Activated naive CD8-positive, alpha-beta T cell treated with anti-CD3 and anti-CD28 coated beads for 36 hours (primary cell): ENCODE measurements at regions not wholly inside any gene's neighbourhood (a gene's known extent, or its start where the extent isn't known, plus 50 kb on each side); places are given as distances from the start of the nearest gene placed in this dataset.

Source experiments
- DNase-seq: peaks from one replicate; pipeline ENCODE4 v3.0.0; 2021
- H3K27ac Mint-ChIP-seq: one replicate; pipeline ENCODE4 v1.8.0; 2022; ENCODE audit warnings: mild to moderate bottlenecking, moderate library complexity, mixed read lengths
- H3K27me3 Mint-ChIP-seq: one replicate; pipeline ENCODE4 v1.8.0; 2022; ENCODE audit warnings: mild to moderate bottlenecking, mixed read lengths
- H3K36me3 Mint-ChIP-seq: one replicate; pipeline ENCODE4 v1.8.0; 2021; ENCODE audit warnings: mild to moderate bottlenecking, mixed read lengths
- H3K4me1 Mint-ChIP-seq: one replicate; pipeline ENCODE4 v1.8.0; 2021; ENCODE audit warnings: mixed read lengths
- H3K4me3 Mint-ChIP-seq: one replicate; pipeline ENCODE4 v1.8.0; 2022; ENCODE audit warnings: mild to moderate bottlenecking, moderate library complexity, mixed read lengths
- H3K9me3 Mint-ChIP-seq: one replicate; pipeline ENCODE4 v1.8.0; 2022; ENCODE audit warnings: mixed read lengths

- Mint-ChIP-seq H3K27me3 (no peaks in the 10 kb centered on the region), H3K36me3 (no peaks in the 10 kb centered on the region), H3K27ac (no peak overlapping the region), H3K9me3 (peaks cover 3% of the 10 kb centered on the region), H3K4me3 (no peak overlapping the region), H3K4me1 (no peaks in the 10 kb centered on the region)
- no peak for DNase-seq
Measured at GRCh38 chr19:28009696-28010095, 1203.3 kb downstream of the UQCRFS1 start.

- Mint-ChIP-seq H3K4me3 (no peak overlapping the region), H3K27ac (no peak overlapping the region), H3K36me3 (no peaks in the 10 kb centered on the region), H3K27me3 (peaks cover 4% of the 10 kb centered on the region), H3K4me1 (no peaks in the 10 kb centered on the region), H3K9me3 (peaks cover 3% of the 10 kb centered on the region)
- no peak for DNase-seq
Measured at GRCh38 chr19:28008695-28009094, 1204.3 kb downstream of the UQCRFS1 start.

- Mint-ChIP-seq H3K27ac (no peak overlapping the region), H3K4me3 (no peak overlapping the region), H3K27me3 (peaks cover 4% of the 10 kb centered on the region), H3K9me3 (peaks cover under 1% of the 10 kb centered on the region), H3K4me1 (no peaks in the 10 kb centered on the region), H3K36me3 (no peaks in the 10 kb centered on the region)
- DNase-seq = no peak
Measured at GRCh38 chr19:28003543-28003942, 1209.4 kb downstream of the UQCRFS1 start.

GRCh38 chr19:27997069-27997468 is 1215.9 kb downstream of the UQCRFS1 start:
- no peaks in the 10 kb centered on the region for H3K9me3 Mint-ChIP-seq
- H3K27ac Mint-ChIP-seq = no peak overlapping the region
- no peak for DNase-seq
- no peaks in the 10 kb centered on the region for H3K4me1 Mint-ChIP-seq
- no peaks in the 10 kb centered on the region for H3K27me3 Mint-ChIP-seq
- no peaks in the 10 kb centered on the region for H3K36me3 Mint-ChIP-seq
- H3K4me3 Mint-ChIP-seq = no peak overlapping the region

GRCh38 chr19:27993619-27994570 is 1219.1 kb downstream of the UQCRFS1 start:
- Mint-ChIP-seq H3K27ac (no peak overlapping the region), H3K4me3 (no peak overlapping the region), H3K4me1 (no peaks in the 10 kb centered on the region), H3K9me3 (no peaks in the 10 kb centered on the region), H3K27me3 (no peaks in the 10 kb centered on the region), H3K36me3 (no peaks in the 10 kb centered on the region)
- no peak for DNase-seq

- no peaks in the 10 kb centered on the region for H3K4me1 Mint-ChIP-seq
- H3K4me3 Mint-ChIP-seq = no peak overlapping the region
- no peaks in the 10 kb centered on the region for H3K9me3 Mint-ChIP-seq
- DNase-seq = no peak
- H3K27me3 Mint-ChIP-seq = no peaks in the 10 kb centered on the region
- H3K36me3 Mint-ChIP-seq = no peaks in the 10 kb centered on the region
- H3K27ac Mint-ChIP-seq = no peak overlapping the region
Measured at GRCh38 chr19:27986299-27986698, 1226.7 kb downstream of the UQCRFS1 start.

GRCh38 chr19:27975419-27976005 is 1237.4 kb downstream of the UQCRFS1 start:
- Mint-ChIP-seq H3K36me3 (no peaks in the 10 kb centered on the region), H3K27me3 (peaks cover 12% of the 10 kb centered on the region), H3K4me3 (no peak overlapping the region), H3K27ac (no peak overlapping the region), H3K4me1 (no peaks in the 10 kb centered on the region), H3K9me3 (no peaks in the 10 kb centered on the region)
- DNase-seq = no peak

GRCh38 chr19:27974082-27974513 is 1238.9 kb downstream of the UQCRFS1 start:
- Mint-ChIP-seq H3K9me3 (no peaks in the 10 kb centered on the region), H3K4me3 (no peak overlapping the region), H3K4me1 (no peaks in the 10 kb centered on the region), H3K27me3 (peaks cover 12% of the 10 kb centered on the region), H3K36me3 (no peaks in the 10 kb centered on the region), H3K27ac (no peak overlapping the region)
- peak; percentile 1 for DNase-seq

GRCh38 chr19:27972291-27973040 is 1240.5 kb downstream of the UQCRFS1 start:
- Mint-ChIP-seq H3K27ac (no peak overlapping the region), H3K27me3 (peaks cover 1% of the 10 kb centered on the region), H3K9me3 (no peaks in the 10 kb centered on the region), H3K4me3 (no peak overlapping the region), H3K4me1 (no peaks in the 10 kb centered on the region), H3K36me3 (no peaks in the 10 kb centered on the region)
- no peak for DNase-seq

GRCh38 chr19:27971869-27972268 is 1241.1 kb downstream of the UQCRFS1 start:
- H3K4me1 Mint-ChIP-seq = no peaks in the 10 kb centered on the region

GRCh38 chr19:27971071-27971470 is 1241.9 kb downstream of the UQCRFS1 start:
- H3K27ac Mint-ChIP-seq = no peak overlapping the region
- DNase-seq = no peak
- H3K36me3 Mint-ChIP-seq = no peaks in the 10 kb centered on the region
- H3K9me3 Mint-ChIP-seq = no peaks in the 10 kb centered on the region
- no peak overlapping the region for H3K4me3 Mint-ChIP-seq
- no peaks in the 10 kb centered on the region for H3K4me1 Mint-ChIP-seq
- H3K27me3 Mint-ChIP-seq = no peaks in the 10 kb centered on the region

More at GRCh38 chr19:27971869-27972268, 1241.1 kb downstream of the UQCRFS1 start:
- Mint-ChIP-seq H3K4me3 (no peak overlapping the region), H3K27me3 (no peaks in the 10 kb centered on the region), H3K9me3 (no peaks in the 10 kb centered on the region), H3K36me3 (no peaks in the 10 kb centered on the region), H3K27ac (no peak overlapping the region)
- no peak for DNase-seq

GRCh38 chr19:27966390-27966816 is 1246.5 kb downstream of the UQCRFS1 start:
- Mint-ChIP-seq H3K4me3 (no peak overlapping the region), H3K27ac (no peak overlapping the region), H3K27me3 (peaks cover 5% of the 10 kb centered on the region), H3K4me1 (no peaks in the 10 kb centered on the region), H3K36me3 (no peaks in the 10 kb centered on the region), H3K9me3 (no peaks in the 10 kb centered on the region)
- no peak for DNase-seq

- peaks cover 5% of the 10 kb centered on the region for H3K27me3 Mint-ChIP-seq
- no peak overlapping the region for H3K27ac Mint-ChIP-seq
- no peak overlapping the region for H3K4me3 Mint-ChIP-seq
- no peaks in the 10 kb centered on the region for H3K36me3 Mint-ChIP-seq
- no peak for DNase-seq
- H3K4me1 Mint-ChIP-seq = no peaks in the 10 kb centered on the region
- no peaks in the 10 kb centered on the region for H3K9me3 Mint-ChIP-seq
Measured at GRCh38 chr19:27964185-27964584, 1248.8 kb downstream of the UQCRFS1 start.

- Mint-ChIP-seq H3K27me3 (peaks cover 5% of the 10 kb centered on the region), H3K4me1 (no peaks in the 10 kb centered on the region), H3K4me3 (no peak overlapping the region), H3K27ac (no peak overlapping the region), H3K36me3 (no peaks in the 10 kb centered on the region), H3K9me3 (no peaks in the 10 kb centered on the region)
- DNase-seq = no peak
Measured at GRCh38 chr19:27962264-27962663, 1250.7 kb downstream of the UQCRFS1 start.
